ENCODE measurements at regions not wholly inside any gene's neighbourhood (a gene's known extent, or its start where the extent isn't known, plus 50 kb on each side); places are given as distances from the start of the nearest gene placed in this dataset.

DNA sequence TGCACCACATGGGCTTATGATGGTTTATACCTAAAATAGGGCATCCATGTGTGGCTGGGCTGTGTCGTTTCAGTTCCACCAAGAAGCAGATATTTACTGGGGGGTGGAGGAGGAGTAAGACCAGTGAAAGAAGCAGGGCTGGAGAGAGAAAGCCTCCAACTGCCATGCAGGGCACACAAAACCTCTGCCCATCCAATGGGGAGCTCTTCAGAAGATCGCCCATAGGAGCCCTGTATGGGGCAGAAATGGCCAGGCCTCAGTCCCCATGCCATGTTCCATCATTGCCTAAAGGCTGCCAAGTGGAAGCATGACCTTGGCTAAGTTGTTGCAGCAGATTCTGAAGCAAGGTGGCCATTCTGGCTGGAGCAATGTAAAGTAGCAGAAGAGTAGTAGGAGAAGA lies 277.0 kb downstream of the MEX3B start:
- DNase-seq (ENCODE audit: low spot score), result no peak

DNA sequence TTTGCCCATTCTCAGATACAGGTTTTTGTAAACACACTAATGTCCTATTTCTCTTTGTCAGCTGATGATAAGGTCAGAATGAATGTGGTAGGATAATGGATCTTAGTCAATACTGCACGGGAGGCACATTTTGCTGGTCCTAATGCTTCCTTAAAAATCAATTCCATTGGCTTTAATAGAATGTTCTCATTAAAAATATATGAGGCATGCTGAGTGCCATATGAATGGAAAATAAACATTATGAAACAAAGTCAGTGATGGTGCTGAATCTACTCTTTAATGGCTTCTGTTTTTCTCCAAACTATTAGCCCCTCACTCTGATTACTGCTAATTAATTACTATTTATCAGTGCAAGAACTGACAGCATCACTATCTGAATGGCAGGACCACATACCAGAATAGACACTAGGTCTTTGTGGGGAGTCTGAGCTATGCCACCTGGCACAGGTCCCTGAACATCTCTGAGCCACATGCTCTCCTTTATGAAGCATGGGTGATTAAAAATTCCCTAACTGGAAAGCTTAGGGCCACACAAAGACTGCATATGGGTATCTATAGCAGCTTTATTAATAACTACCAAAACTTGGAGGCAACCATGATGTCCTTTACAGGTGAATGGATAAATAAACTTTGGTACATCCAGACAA lies 278.9 kb downstream of the MEX3B start:
- Mint-ChIP-seq H3K27ac (ENCODE audit: unreplicated experiment) (no peak overlapping the region), H3K4me3 (ENCODE audit: unreplicated experiment) (no peak overlapping the region), H3K9me3 (ENCODE audit: low read depth) (no peaks in the 10 kb centered on the region)

More for the DNA sequence above, 277.0 kb downstream of the MEX3B start:
- H3K4me3 Mint-ChIP-seq (ENCODE audit: unreplicated experiment), result no peak overlapping the region
- H3K9me3 Mint-ChIP-seq (ENCODE audit: low read depth), result no peaks in the 10 kb centered on the region
- H3K27ac Mint-ChIP-seq (ENCODE audit: unreplicated experiment), result no peak overlapping the region
- H3K4me1 Mint-ChIP-seq (ENCODE audit: low read depth), result no peaks in the 10 kb centered on the region
- peaks cover 3% of the 10 kb centered on the region for H3K36me3 Mint-ChIP-seq (ENCODE audit: low read depth)
- no peaks in the 10 kb centered on the region for H3K27me3 Mint-ChIP-seq (ENCODE audit: low read depth)
- TF ChIP-seq, protein P1, sequence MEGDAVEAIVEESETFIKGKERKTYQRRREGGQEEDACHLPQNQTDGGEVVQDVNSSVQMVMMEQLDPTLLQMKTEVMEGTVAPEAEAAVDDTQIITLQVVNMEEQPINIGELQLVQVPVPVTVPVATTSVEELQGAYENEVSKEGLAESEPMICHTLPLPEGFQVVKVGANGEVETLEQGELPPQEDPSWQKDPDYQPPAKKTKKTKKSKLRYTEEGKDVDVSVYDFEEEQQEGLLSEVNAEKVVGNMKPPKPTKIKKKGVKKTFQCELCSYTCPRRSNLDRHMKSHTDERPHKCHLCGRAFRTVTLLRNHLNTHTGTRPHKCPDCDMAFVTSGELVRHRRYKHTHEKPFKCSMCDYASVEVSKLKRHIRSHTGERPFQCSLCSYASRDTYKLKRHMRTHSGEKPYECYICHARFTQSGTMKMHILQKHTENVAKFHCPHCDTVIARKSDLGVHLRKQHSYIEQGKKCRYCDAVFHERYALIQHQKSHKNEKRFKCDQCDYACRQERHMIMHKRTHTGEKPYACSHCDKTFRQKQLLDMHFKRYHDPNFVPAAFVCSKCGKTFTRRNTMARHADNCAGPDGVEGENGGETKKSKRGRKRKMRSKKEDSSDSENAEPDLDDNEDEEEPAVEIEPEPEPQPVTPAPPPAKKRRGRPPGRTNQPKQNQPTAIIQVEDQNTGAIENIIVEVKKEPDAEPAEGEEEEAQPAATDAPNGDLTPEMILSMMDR (IDR thresholded peaks at IDR 0.05), result no peak

DNA sequence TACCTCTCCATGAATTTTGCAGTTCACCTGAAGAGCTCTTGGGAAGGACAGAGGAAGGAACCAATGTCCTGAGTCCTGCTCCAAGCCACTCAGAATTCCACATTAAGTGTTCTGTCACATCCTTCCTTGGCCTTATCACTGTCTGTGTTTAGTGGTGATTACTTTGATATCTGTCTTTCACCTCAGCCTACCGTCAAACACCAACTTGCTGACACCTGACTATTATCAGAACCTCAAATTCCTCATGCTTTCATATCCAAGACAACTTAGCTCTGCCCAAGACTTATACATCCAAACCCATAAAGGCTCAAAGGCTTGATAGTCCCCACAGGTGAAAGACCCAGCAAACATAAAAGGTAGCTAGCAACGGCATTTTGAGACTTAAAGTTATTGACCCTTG lies 280.0 kb downstream of the MEX3B start:
- no peaks in the 10 kb centered on the region for H3K9me3 Mint-ChIP-seq (ENCODE audit: low read depth)
- H3K4me1 Mint-ChIP-seq (ENCODE audit: low read depth), result no peaks in the 10 kb centered on the region
- no peak for DNase-seq (ENCODE audit: low spot score)
- H3K36me3 Mint-ChIP-seq (ENCODE audit: low read depth), result peaks cover 3% of the 10 kb centered on the region
- no peak overlapping the region for H3K27ac Mint-ChIP-seq (ENCODE audit: unreplicated experiment)
- TF ChIP-seq, protein P1 (IDR thresholded peaks at IDR 0.05), result no peak
- no peak overlapping the region for H3K4me3 Mint-ChIP-seq (ENCODE audit: unreplicated experiment)
- H3K27me3 Mint-ChIP-seq (ENCODE audit: low read depth), result no peaks in the 10 kb centered on the region

More for the DNA sequence above, 278.9 kb downstream of the MEX3B start:
- DNase-seq (ENCODE audit: low spot score), result no peak
- Mint-ChIP-seq H3K4me1 (ENCODE audit: low read depth) (no peaks in the 10 kb centered on the region), H3K27me3 (ENCODE audit: low read depth) (no peaks in the 10 kb centered on the region), H3K36me3 (ENCODE audit: low read depth) (peaks cover 3% of the 10 kb centered on the region)
- TF ChIP-seq, protein P1 (IDR thresholded peaks at IDR 0.05), result no peak

GRCh38 chr15:81763304-81763703 lies 282.5 kb downstream of the MEX3B start:
- no peak for DNase-seq (ENCODE audit: low spot score)
- Mint-ChIP-seq H3K4me1 (ENCODE audit: low read depth) (peaks cover 6% of the 10 kb centered on the region), H3K36me3 (ENCODE audit: low read depth) (no peaks in the 10 kb centered on the region), H3K27me3 (ENCODE audit: low read depth) (no peaks in the 10 kb centered on the region), H3K9me3 (ENCODE audit: low read depth) (no peaks in the 10 kb centered on the region), H3K4me3 (ENCODE audit: unreplicated experiment) (no peak overlapping the region), H3K27ac (ENCODE audit: unreplicated experiment) (no peak overlapping the region)
- TF ChIP-seq, protein P1 (IDR thresholded peaks at IDR 0.05), result no peak

DNA sequence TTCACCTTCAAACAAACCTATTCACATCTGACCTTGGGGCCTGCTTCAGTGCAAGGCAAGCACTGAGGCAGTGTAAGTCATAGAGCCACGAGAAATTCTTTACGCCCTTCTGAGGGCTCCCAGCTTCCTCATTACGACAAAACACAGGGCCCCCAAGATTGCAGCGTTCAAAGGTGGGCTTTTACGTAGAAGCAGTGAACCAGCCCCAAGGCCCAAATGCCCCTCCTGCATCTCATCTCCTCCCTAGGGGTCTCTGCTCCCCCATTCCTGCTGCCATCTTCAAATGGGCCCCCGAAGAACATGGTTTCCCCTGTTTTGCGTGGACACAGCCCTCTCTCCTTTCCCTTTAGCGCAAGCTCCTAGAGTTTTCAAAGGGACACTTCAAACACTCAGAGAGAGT lies 285.1 kb downstream of the MEX3B start:
- H3K9me3 Mint-ChIP-seq (ENCODE audit: low read depth), result no peaks in the 10 kb centered on the region
- H3K27me3 Mint-ChIP-seq (ENCODE audit: low read depth), result no peaks in the 10 kb centered on the region
- no peak overlapping the region for H3K27ac Mint-ChIP-seq (ENCODE audit: unreplicated experiment)
- peaks cover 6% of the 10 kb centered on the region for H3K4me1 Mint-ChIP-seq (ENCODE audit: low read depth)
- TF ChIP-seq, protein P1 (IDR thresholded peaks at IDR 0.05), result no peak
- no peak for DNase-seq (ENCODE audit: low spot score)
- no peak overlapping the region for H3K4me3 Mint-ChIP-seq (ENCODE audit: unreplicated experiment)
- no peaks in the 10 kb centered on the region for H3K36me3 Mint-ChIP-seq (ENCODE audit: low read depth)

Measured in chondrocyte (in vitro differentiated cells).